ENCODE measurements at regions not wholly inside any gene's neighbourhood (a gene's known extent, or its start where the extent isn't known, plus 50 kb on each side); places are given as distances from the start of the nearest gene placed in this dataset.

DNA sequence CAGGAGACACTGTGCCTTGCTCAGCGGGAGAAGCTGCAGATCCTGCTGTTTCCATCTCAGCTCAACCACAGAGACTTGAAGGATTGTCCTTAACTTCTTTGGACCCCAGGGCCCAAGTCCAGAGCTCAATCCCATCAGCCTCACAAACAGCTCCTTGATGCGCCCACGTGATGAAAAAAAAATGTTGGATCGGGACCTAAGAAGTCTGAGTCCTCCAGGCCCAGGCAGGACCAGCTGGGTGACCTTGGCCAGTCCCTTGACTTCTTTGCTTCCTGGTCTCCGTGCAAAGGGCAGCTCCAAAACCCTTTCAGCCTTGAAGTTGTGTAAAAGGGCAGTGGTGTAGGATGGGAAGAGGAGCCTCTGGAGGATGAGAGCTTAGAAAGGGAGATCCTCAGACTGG, 175.5 kb downstream of the ZFP36L2 start:
- peaks cover 0 to 4% of the 10 kb centered on the region in 2 donors for H3K4me1 ChIP-seq
- TF ChIP-seq CTCF (IDR thresholded peaks at IDR 0.05) (no peak), POLR2A (IDR thresholded peaks at IDR 0.05) (no peak)
- peak overlapping the region in 1 of 2 donors; percentile 28 for H3K27ac ChIP-seq
- intact Hi-C loops (cut with DNase I; ENCODE audit: low total_unique reads), result no loop called here
- H3K9me3 ChIP-seq, result no peaks in the 10 kb centered on the region
- DNase-seq, result peak in 1 of 2 donors; percentile 17
- no peaks in the 10 kb centered on the region for H3K27me3 ChIP-seq
- no peak overlapping the region for H3K4me3 ChIP-seq
- no peaks in the 10 kb centered on the region for H3K36me3 ChIP-seq

DNA sequence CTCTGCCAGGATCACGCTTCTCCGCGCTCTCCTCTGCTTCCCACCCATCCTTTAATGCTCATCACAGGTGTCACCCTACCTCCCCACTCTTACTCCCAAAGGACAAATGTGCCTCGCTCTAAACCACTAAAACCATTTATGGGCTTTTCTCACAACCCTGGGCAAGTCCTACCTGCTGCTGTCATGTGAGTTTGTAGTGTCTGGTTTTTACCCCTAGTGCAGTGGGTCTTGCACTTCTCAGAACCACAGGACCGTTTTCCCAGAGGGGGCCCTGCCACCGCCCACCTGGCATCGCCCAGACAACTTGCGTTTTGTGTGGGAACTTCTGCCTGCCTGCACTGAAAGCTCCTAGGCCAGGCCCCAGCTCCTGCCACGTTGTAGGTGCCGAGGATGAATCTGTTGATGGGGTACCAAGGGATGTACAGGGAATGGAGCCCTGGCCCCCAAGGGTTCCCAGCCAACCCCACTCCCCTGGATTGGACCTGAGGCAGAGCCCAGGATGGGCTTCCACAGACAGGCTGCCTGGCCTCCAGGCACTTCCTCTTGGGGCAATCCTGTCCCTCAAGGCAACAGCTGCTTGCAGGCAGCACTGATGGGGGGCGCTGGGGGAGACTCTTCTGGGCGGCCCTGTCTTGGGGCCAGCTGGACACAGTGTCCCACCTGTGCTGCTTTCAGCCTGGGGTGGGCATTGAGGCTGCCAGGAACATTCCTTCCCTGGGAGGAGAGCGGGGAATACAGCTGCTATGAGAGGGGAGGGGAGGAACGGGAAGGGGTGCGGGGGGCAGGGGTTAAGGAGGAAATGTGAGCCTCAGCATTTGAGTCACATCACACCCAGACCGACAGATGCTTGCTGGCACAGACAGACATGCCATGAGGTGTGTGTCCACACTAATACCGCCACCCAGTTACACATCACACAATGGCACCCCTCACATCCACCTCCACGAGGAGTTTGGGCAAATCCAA, 176.3 kb downstream of the ZFP36L2 start:
- intact Hi-C loops (cut with DNase I; ENCODE audit: low total_unique reads), result no loop called here
- H3K27ac ChIP-seq, result no peak overlapping the region
- peaks cover 0 to 5% of the 10 kb centered on the region in 2 donors for H3K4me1 ChIP-seq
- H3K4me3 ChIP-seq, result no peak overlapping the region
- no peaks in the 10 kb centered on the region for H3K36me3 ChIP-seq
- TF ChIP-seq CTCF (IDR thresholded peaks at IDR 0.05), result no peak
- TF ChIP-seq POLR2A (IDR thresholded peaks at IDR 0.05), result no peak
- peak in 1 of 2 donors; percentile 13 for DNase-seq
- no peaks in the 10 kb centered on the region for H3K9me3 ChIP-seq
- H3K27me3 ChIP-seq, result no peaks in the 10 kb centered on the region

- no peaks in the 10 kb centered on the region for H3K9me3 ChIP-seq
- intact Hi-C loops (cut with DNase I; ENCODE audit: low total_unique reads), result no loop called here
- DNase-seq, result peak in 1 of 2 donors; percentile 22
- no peak overlapping the region for H3K4me3 ChIP-seq
- peaks cover 0 to 5% of the 10 kb centered on the region in 2 donors for H3K4me1 ChIP-seq
- peak overlapping the region; percentile 59 to 69 for H3K27ac ChIP-seq
- no peak for TF ChIP-seq POLR2A (IDR thresholded peaks at IDR 0.05)
- no peak for TF ChIP-seq CTCF (IDR thresholded peaks at IDR 0.05)
- no peaks in the 10 kb centered on the region for H3K27me3 ChIP-seq
- no peaks in the 10 kb centered on the region for H3K36me3 ChIP-seq
These were observed 179.1 kb downstream of the ZFP36L2 start for GRCh38 chr2:43047187-43047780.

DNA sequence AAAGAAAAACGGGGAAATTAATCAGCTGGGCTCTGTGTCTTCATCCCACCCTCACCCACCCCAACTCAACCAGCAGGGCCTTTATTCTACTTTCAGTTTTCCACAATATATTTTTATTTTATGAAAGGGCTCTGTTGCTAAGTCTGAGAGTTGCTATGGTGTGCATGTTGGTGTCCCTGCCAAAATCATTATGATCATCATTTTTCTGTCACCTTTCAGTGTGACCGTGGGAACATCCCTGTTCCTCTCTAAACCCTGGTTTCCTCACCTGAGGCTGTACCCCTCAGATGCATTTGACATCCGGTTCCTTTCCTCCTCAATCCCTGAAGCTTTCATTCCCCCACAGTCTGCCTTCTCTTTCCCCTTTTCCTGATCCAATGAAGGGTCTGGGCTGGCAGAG, 180.5 kb downstream of the ZFP36L2 start:
- no peak for TF ChIP-seq POLR2A (IDR thresholded peaks at IDR 0.05)
- TF ChIP-seq CTCF (IDR thresholded peaks at IDR 0.05), result no peak

More for the DNA sequence above, 180.5 kb downstream of the ZFP36L2 start:
- DNase-seq, result no peak
- Histone ChIP-seq H3K27ac (peak overlapping the region; percentile 59 to 69), H3K4me1 (peaks cover 0 to 14% of the 10 kb centered on the region in 2 donors), H3K9me3 (no peaks in the 10 kb centered on the region), H3K4me3 (no peak overlapping the region), H3K36me3 (no peaks in the 10 kb centered on the region), H3K27me3 (no peaks in the 10 kb centered on the region)
- intact Hi-C loops (cut with DNase I; ENCODE audit: low total_unique reads), result no loop called here
